HG02759 (cell line): ENCODE measurements at regions not wholly inside any gene's neighbourhood (a gene's known extent, or its start where the extent isn't known, plus 50 kb on each side); places are given as distances from the start of the nearest gene placed in this dataset.
"Not testable (repeated sequence)": the region's sequence is repeated elsewhere in the genome, so short reads cannot be mapped to it uniquely, and the experiment has no call there.

ENCODE experiments used
- ATAC-seq: cut with Tn5 transposase; IDR thresholded peaks from one replicate; pipeline ENCODE4 v1.9.1; 2021; ENCODE audit warnings: mild to moderate bottlenecking, moderate library complexity; ENCODE audit not compliant: unreplicated experiment

- ATAC-seq, result not testable (repeated sequence)
These were observed 105.5 kb downstream of the ZBTB18 start for GRCh38 chr1:244156617-244157016.

GRCh38 chr1:244157731-244158438, 106.8 kb downstream of the ZBTB18 start:
- ATAC-seq, result no peak

DNA sequence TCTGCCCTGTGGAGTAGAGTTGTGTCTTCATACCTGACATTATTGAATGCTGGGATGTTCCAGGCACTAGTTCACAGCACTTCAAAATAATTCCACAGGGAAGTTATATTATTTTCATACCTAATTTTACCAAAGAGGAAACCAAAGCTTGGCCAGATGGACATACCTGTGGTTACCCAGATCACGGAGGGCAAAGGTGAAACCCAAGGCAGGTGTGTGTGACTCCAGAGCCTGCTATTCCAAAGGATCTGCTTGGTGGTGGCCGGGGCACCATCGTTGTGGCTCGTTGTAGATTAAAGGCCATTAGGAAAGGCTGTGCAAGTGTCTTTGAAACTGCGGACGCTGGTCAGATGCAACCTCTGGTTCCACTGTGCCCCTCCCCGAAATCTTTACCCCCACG, 108.6 kb downstream of the ZBTB18 start:
- no peak for ATAC-seq

- ATAC-seq, result no peak
These were observed 109.6 kb downstream of the ZBTB18 start for GRCh38 chr1:244160455-244161235.

DNA sequence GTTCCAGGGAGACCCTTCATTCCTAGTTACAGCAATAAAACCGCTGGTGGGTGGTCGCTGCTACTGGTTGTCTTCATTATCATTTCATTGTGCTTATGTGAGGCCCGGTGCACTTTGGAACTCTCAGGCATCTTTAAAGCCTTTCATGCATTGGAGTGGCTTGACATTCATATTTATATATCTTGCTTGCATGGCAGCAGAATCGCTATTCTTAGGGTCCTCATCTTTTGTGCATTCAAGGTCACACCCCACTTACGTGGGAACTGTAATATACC, 110.1 kb downstream of the ZBTB18 start:
- ATAC-seq, result no peak

DNA sequence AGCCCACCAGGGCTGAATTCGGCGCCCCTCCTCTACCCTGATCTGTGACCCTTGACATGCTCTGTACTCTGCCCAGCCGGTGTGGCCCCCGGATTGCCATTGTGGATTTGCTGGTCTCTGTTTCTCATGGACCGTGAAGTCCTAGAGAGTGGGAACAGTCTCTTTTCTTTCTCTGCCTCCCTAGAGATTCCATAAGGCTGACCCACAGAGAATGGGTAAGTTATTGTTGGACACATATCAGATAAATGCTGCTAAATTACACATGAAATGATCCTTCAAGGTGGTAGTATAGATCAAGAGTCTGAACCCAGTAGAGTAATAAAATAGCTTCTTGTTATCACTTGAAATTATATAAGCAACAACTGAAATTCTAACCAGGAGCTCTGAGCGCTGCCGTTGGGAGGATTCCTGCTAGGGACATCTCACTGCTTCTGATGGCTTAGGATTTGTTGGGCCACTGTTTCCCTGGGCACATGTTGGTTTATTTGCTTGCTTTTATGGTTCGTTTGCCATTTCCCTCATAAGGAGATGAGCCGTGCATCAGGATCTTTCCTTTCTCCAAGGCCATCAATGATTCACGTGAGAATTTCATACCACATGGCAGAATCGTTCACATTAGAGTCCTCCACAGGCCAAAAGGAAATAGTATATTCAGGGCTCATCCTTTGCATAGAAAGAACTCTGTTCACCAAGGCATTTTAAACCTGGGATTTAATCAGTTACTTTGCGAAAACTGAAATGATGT, 111.9 kb downstream of the ZBTB18 start:
- no peak for ATAC-seq

DNA sequence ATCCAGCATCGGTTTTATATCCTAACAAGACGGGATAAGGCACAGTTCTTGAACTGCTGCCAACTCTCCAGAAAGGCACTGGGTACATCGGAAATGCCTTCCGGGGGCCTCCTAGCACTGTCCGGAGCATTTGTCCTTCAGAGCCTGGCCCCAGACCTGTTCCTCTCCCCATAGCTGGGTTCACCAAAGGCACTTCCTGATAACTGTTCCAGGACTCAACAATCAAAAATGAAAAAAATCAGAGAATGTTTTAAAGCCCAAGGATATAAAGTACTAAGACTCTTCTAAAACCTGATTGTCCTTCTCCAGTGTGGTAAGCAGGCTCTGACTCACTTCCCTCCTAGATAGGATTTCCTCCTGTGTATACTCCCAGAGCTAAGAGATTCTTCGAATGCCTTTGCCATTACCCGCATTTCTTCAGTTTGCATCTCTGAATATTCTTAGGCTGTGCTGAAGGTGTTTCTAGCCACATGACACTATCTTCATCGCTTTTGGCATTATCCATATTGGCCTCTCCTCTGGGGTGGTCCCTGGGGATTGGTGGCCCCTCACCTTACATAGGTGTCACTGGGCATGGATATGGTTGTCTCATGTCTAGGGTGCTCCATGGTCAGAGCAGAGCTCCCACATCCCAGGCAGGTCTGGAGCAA, 112.9 kb downstream of the ZBTB18 start:
- ATAC-seq, result no peak

GRCh38 chr1:244164511-244164890, 113.4 kb downstream of the ZBTB18 start:
- ATAC-seq, result no peak

- ATAC-seq, result no peak
These were observed 113.9 kb downstream of the ZBTB18 start for GRCh38 chr1:244165021-244165420.

- no peak for ATAC-seq
These were observed 114.6 kb downstream of the ZBTB18 start for GRCh38 chr1:244165701-244166100.

- no peak for ATAC-seq
These were observed 120.3 kb downstream of the ZBTB18 start for GRCh38 chr1:244171241-244171985.

GRCh38 chr1:244173240-244173639, 122.2 kb downstream of the ZBTB18 start:
- ATAC-seq, result no peak

DNA sequence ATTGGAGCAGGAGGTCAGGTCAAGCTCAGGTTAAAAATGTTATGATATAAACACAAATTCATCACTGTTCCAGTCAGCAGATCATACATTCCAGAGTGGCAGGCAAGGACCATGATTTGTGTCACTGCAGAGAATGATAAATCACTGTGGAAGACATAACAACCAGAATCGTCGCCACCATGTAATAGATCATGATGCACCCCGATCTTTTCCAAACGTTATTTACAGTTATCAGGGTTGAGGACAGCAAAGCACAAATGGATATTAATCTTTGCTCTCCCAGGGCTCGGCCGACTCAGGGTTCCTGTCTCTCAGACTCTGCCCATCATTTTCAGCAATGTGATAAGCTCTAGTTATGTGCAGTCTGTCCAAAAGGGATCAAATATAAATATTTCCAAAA, 122.7 kb downstream of the ZBTB18 start:
- no peak for ATAC-seq

GRCh38 chr1:244174922-244175521, 123.9 kb downstream of the ZBTB18 start:
- no peak for ATAC-seq

DNA sequence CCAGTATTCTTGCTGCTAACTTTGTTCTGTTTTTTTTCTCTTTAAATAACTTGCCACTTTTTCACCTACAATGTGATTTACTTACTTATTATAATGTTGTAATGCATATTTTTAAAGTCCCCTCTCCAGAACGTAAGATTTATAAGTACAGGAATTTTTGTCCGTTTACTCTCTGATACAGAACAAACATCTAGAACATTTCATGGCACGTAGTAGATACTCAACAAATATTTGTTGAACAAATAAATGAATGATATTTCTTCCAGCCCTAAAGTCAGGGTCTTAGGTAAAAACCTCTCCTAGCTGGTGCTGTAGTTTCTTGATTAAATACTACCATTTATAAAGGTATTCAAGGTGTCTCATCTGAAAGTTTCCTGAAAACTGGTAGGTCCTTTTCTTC, 125.1 kb downstream of the ZBTB18 start:
- ATAC-seq, result no peak

- ATAC-seq, result no peak
These were observed 129.2 kb downstream of the ZBTB18 start for GRCh38 chr1:244180256-244180655.

DNA sequence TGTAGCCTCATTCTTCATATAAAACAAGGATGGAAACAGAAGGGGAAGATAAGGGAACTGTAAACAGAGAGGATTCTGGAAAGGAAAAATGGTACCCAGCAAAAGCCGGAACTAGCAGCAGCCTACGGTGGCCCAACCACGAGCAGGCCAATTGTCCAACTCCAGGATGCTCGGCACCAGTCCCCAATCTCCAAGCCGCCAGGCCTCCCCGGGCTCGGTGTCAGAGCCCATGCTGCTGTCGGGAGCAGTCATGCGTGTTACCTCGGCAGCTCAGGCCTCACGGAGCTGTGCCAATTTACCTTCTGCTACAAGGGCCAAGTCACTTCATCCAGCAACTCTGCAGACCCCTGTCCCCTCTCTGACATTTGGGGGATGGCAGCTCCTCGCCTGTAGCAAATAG, 130.8 kb downstream of the ZBTB18 start:
- no peak for ATAC-seq

DNA sequence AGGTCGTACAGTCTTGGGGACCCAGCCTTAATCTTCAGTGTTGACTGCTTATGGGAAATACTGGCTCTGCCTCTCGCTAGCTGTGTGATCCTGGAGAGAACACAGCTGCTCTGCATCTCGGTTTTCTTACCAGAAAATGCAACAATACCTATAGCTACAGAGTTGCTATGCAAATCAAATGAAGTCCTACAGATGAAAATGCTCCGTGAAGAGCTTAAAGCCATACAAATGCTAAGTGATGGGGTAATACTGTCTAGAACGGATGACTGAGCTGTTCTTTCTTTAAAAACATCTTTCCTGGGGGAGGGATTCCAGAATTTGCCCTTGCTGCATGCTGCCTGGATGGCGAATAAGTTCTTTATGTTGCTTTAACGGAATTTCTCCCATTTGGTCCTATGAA, 132.0 kb downstream of the ZBTB18 start:
- ATAC-seq, result no peak

DNA sequence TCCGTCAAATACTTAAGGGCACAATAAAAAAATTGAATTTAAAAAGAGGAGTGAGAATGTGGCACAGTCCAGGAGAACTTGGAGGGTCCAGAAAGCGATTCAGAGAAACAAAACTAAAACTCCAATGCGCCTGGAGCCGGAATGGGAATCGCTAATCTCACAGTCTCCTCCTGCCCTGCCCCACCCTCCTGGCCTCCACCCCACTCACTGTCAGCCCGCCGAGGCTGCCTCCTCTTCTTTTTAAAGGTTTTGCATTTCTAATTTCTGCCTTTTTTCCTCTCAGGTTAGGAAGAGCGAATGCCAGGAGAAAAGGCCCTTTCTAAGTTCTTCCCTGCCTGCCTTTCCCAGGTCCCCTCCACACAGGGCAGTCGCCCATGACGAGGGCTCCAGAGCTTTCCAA, 135.3 kb downstream of the ZBTB18 start:
- ATAC-seq, result no peak

DNA sequence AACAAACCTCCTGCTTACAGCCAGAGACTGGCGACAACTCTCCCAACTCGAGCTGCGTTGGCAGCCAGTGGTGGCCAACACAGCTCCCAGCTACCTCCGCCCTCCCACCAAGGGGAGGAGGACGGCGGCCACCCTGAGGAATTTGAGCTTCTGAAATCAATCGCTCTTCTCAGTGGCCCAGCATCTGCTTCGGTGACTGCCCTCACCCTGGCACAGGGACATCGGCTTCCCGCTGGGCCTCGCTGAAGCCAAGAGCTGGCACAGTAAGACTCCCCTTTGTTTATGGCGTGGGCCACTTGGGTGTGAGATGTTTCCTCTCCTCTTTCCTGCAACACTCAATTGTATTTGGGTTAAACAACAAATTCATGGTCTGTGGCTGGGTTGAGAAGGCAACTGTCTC, 136.2 kb downstream of the ZBTB18 start:
- no peak for ATAC-seq
